ENCODE measurements at regions not wholly inside any gene's neighbourhood (a gene's known extent, or its start where the extent isn't known, plus 50 kb on each side); places are given as distances from the start of the nearest gene placed in this dataset.

- no peak for TF ChIP-seq EZH2 (IDR thresholded peaks at IDR 0.05; ENCODE audit: insufficient read depth, low read length)
- no peak for TF ChIP-seq CTCF (IDR thresholded peaks at IDR 0.05; ENCODE audit: insufficient read depth, low read depth, low read length)
These were observed 150.8 kb downstream of the SLC4A3 start for GRCh38 chr2:219778189-219778588.
